LNCAP (cell line): ENCODE measurements at regions not wholly inside any gene's neighbourhood (a gene's known extent, or its start where the extent isn't known, plus 50 kb on each side); places are given as distances from the start of the nearest gene placed in this dataset.

Experiments
- CTCF ChIP-seq: fragments of 450-650 bp; IDR thresholded peaks from 2 replicates; pipeline ENCODE4 v1.5.1; 2017; ENCODE audit warnings: mild to moderate bottlenecking

GRCh38 chr7:16369855-16370254 lies 51.5 kb downstream of the CRPPA start:
- no peak for TF ChIP-seq CTCF

- TF ChIP-seq CTCF, result no peak
These were observed 52.5 kb downstream of the CRPPA start for GRCh38 chr7:16368885-16369284.

- no peak for TF ChIP-seq CTCF
These were observed 54.2 kb downstream of the CRPPA start for GRCh38 chr7:16367115-16367514.

GRCh38 chr7:16365952-16366351 lies 55.4 kb downstream of the CRPPA start:
- TF ChIP-seq CTCF, result no peak

- TF ChIP-seq CTCF, result no peak
These were observed 56.2 kb downstream of the CRPPA start for GRCh38 chr7:16365177-16365576.

GRCh38 chr7:16359216-16359615 lies 62.1 kb downstream of the CRPPA start:
- no peak for TF ChIP-seq CTCF

GRCh38 chr7:16357921-16358320 lies 63.4 kb downstream of the CRPPA start:
- TF ChIP-seq CTCF, result no peak

GRCh38 chr7:16357474-16357873 lies 63.9 kb downstream of the CRPPA start:
- no peak for TF ChIP-seq CTCF
